H1 (cell line): ENCODE measurements at regions not wholly inside any gene's neighbourhood (a gene's known extent, or its start where the extent isn't known, plus 50 kb on each side); places are given as distances from the start of the nearest gene placed in this dataset.

ENCODE experiments used
- CTCF ChIA-PET: fragments of 300-600 bp; sonication (Branson Sonifier 250); formaldehyde crosslinking; loops from one replicate; lab custom pipeline; 2021; ENCODE audit not compliant: partially characterized antibody; lab: Charles Lee
- POLR2A ChIA-PET: fragments of 300-600 bp; sonication (Branson Sonifier 250); formaldehyde crosslinking; loops from one replicate; lab custom pipeline; 2021; ENCODE audit warnings: inconsistent platforms; ENCODE audit not compliant: partially characterized antibody; lab: Charles Lee
- DNase-seq, 2 experiments: peaks; one replicate each; pipeline versions ENCODE4 v3.0.0 to v3.0.0-alpha.2; 2010 to 2022; ENCODE audit warnings: low spot score in 2 of 2, low read depth in 1 of 2, mixed read lengths in 1 of 2
- FAIRE-seq: peaks from 2 replicates; lab custom pipeline; 2011; peaks lifted over from hg19 to GRCh38; lab: Jason Lieb, UNC
- H2AFZ ChIP-seq: 2 replicates; pipeline ENCODE4 v1.8.1; 2012; ENCODE audit warnings: low read length, inconsistent platforms
- H2AK5ac ChIP-seq: 2 replicates; pipeline ENCODE4 v1.6.1; 2013; ENCODE audit warnings: low read depth, low read length
- H2BK120ac ChIP-seq: replicated peaks from 2 replicates; pipeline ENCODE3; 2013; ENCODE audit warnings: low read depth, low read length, inconsistent platforms
- H2BK12ac ChIP-seq: 2 replicates; pipeline ENCODE4 v1.6.1; 2013; ENCODE audit warnings: low read depth, low read length
- H2BK15ac ChIP-seq: 2 replicates; pipeline ENCODE4 v1.6.1; 2013; ENCODE audit warnings: low read length
- H2BK20ac ChIP-seq: 2 replicates; pipeline ENCODE4 v1.6.1; 2013; ENCODE audit warnings: low read length
- H2BK5ac ChIP-seq: 2 replicates; pipeline ENCODE4 v1.6.1; 2013; ENCODE audit warnings: low read depth, low read length
- H3K14ac ChIP-seq: 2 replicates; pipeline ENCODE4 v1.6.1; 2013; ENCODE audit warnings: inconsistent platforms; ENCODE audit not compliant: insufficient read length
- H3K18ac ChIP-seq: 2 replicates; pipeline ENCODE4 v1.6.1; 2013; ENCODE audit warnings: low read length; ENCODE audit errors: extremely low read depth
- H3K23ac ChIP-seq: 2 replicates; pipeline ENCODE4 v1.6.1; 2013; ENCODE audit warnings: inconsistent platforms; ENCODE audit not compliant: insufficient read length
- H3K23me2 ChIP-seq: 2 replicates; pipeline ENCODE4 v1.6.1; 2013; ENCODE audit warnings: low read depth, low read length
- H3K27ac ChIP-seq: 2 replicates; pipeline ENCODE4 v1.6.1; 2011; ENCODE audit warnings: low read depth, low read length, inconsistent platforms
- H3K27me3 ChIP-seq, 4 experiments: replicated peaks in 1 of 4; 1 replicate in 1 of 4; 2 replicates in 3 of 4; pipeline versions ENCODE4 v1.6.1 to v1.8.1; 2011 to 2013; ENCODE audit warnings: low read length in 3 of 4, mild to moderate bottlenecking in 3 of 4, inconsistent platforms in 2 of 4, mixed read lengths in 2 of 4, moderate library complexity in 1 of 4; ENCODE audit not compliant: control insufficient read depth in 3 of 4, insufficient read depth in 3 of 4; ENCODE audit errors: extremely low read depth in 1 of 4
- H3K36me3 ChIP-seq, 4 experiments: 2 replicates each; pipeline versions ENCODE4 v1.6.1 to v1.8.1; 2011 to 2013; ENCODE audit warnings: mild to moderate bottlenecking in 4 of 4, low read length in 3 of 4, moderate library complexity in 2 of 4, control low read depth in 1 of 4, inconsistent platforms in 1 of 4; ENCODE audit not compliant: insufficient read depth in 4 of 4, control insufficient read depth in 2 of 4
- H3K4ac ChIP-seq: replicated peaks from 2 replicates; pipeline ENCODE3; 2013; ENCODE audit warnings: low read length, low read depth, mixed read lengths, inconsistent platforms; ENCODE audit not compliant: insufficient read length
- H3K4me1 ChIP-seq, 4 experiments: replicated peaks in 1 of 4; 1 replicate in 1 of 4; 2 replicates in 3 of 4; pipeline versions ENCODE4 v1.6.1 to v1.8.1; 2011 to 2013; ENCODE audit warnings: low read length in 3 of 4, inconsistent platforms in 2 of 4, mixed read lengths in 1 of 4; ENCODE audit not compliant: insufficient read depth in 4 of 4, control insufficient read depth in 3 of 4
- H3K4me2 ChIP-seq, 2 experiments: 2 replicates each; pipeline versions ENCODE4 v1.6.1 to v1.8.1; 2011 to 2013; ENCODE audit warnings: low read depth in 2 of 2, low read length in 2 of 2, control low read depth in 1 of 2, inconsistent platforms in 1 of 2, mild to moderate bottlenecking in 1 of 2; ENCODE audit not compliant: insufficient read depth in 1 of 2
- H3K4me3 ChIP-seq, 4 experiments: fragments of 200-600, 300-600 bp in 1 of 4; sonication (generic), shearing (Covaris generic), sonication (Bioruptor Twin) in 1 of 4; 2 replicates each; pipeline versions ENCODE4 v1.5.1 to v1.8.1; 2011 to 2016; ENCODE audit warnings: low read length in 4 of 4, low read depth in 3 of 4, control low read depth in 2 of 4, inconsistent platforms in 2 of 4, mild to moderate bottlenecking in 2 of 4, mixed read lengths in 1 of 4, moderate library complexity in 1 of 4; ENCODE audit not compliant: insufficient read depth in 2 of 4; ENCODE audit errors: extremely low read depth in 1 of 4
- H3K56ac ChIP-seq: replicated peaks from 2 replicates; pipeline ENCODE3; 2013; ENCODE audit warnings: low read depth, mild to moderate bottlenecking, mixed read lengths, low read length, inconsistent platforms; ENCODE audit not compliant: insufficient read length
- H3K79me1 ChIP-seq: 2 replicates; pipeline ENCODE4 v1.6.1; 2013; ENCODE audit warnings: low read depth, low read length, control low read depth
- H3K79me2 ChIP-seq, 2 experiments: 2 replicates each; pipeline versions ENCODE4 v1.6.1 to v1.8.1; 2012 to 2013; ENCODE audit warnings: low read length in 2 of 2, mild to moderate bottlenecking in 2 of 2, inconsistent platforms in 1 of 2; ENCODE audit not compliant: insufficient read depth in 2 of 2, control insufficient read depth in 1 of 2
- H3K9ac ChIP-seq, 4 experiments: replicated peaks in 1 of 4; 1 replicate in 1 of 4; 2 replicates in 3 of 4; pipeline versions ENCODE4 v1.6.1 to v1.8.1; 2011 to 2013; ENCODE audit warnings: low read depth in 3 of 4, low read length in 3 of 4, control low read depth in 2 of 4, mild to moderate bottlenecking in 2 of 4, moderate library complexity in 2 of 4, inconsistent platforms in 1 of 4; ENCODE audit errors: extremely low read depth in 1 of 4
- H3K9me3 ChIP-seq, 2 experiments: 2 replicates each; pipeline versions ENCODE4 v1.6.1 to v1.8.1; 2012 to 2013; ENCODE audit warnings: mild to moderate bottlenecking in 2 of 2, moderate library complexity in 2 of 2, control low read depth in 1 of 2, inconsistent platforms in 1 of 2, low read depth in 1 of 2, low read length in 1 of 2, mixed read lengths in 1 of 2; ENCODE audit not compliant: insufficient read depth in 2 of 2
- H4K20me1 ChIP-seq, 2 experiments: replicated peaks in 1 of 2; 2 replicates each; pipeline versions ENCODE3 to v1.8.1; 2011 to 2013; ENCODE audit warnings: inconsistent platforms in 2 of 2, low read length in 2 of 2, mild to moderate bottlenecking in 1 of 2; ENCODE audit not compliant: insufficient read depth in 2 of 2, control insufficient read depth in 1 of 2
- H4K5ac ChIP-seq: 2 replicates; pipeline ENCODE4 v1.6.1; 2013; ENCODE audit warnings: low read length, low read depth, mixed read lengths, inconsistent platforms; ENCODE audit not compliant: insufficient read length
- H4K8ac ChIP-seq: 2 replicates; pipeline ENCODE4 v1.8.0; 2013; ENCODE audit warnings: mild to moderate bottlenecking, moderate library complexity, low read length, inconsistent platforms; ENCODE audit not compliant: insufficient read depth; ENCODE audit errors: extremely low read depth
- H4K91ac ChIP-seq: replicated peaks from 2 replicates; pipeline ENCODE3; 2013; ENCODE audit warnings: low read length, mixed read lengths, inconsistent platforms; ENCODE audit not compliant: insufficient read length
- BACH1 ChIP-seq: IDR thresholded peaks from 2 replicates; pipeline ENCODE4 v1.6.1; 2012; ENCODE audit warnings: low read length, improper control_type of control experiment
- BRCA1 ChIP-seq: IDR thresholded peaks from 2 replicates; pipeline ENCODE4 v1.6.1; 2012; ENCODE audit warnings: low read depth, low read length, improper control_type of control experiment
- CEBPB ChIP-seq: IDR thresholded peaks from 2 replicates; pipeline ENCODE4 v1.6.1; 2012; ENCODE audit warnings: low read depth, low read length
- MAFK ChIP-seq: IDR thresholded peaks from 2 replicates; pipeline ENCODE4 v1.6.1; 2012; ENCODE audit warnings: low read depth, mild to moderate bottlenecking, improper control_type of control experiment, low read length
- NRF1 ChIP-seq: IDR thresholded peaks from 2 replicates; pipeline ENCODE4 v1.6.1; 2011; ENCODE audit warnings: mild to moderate bottlenecking, low read depth, low read length, improper control_type of control experiment
- PHF8 ChIP-seq: fragments of 200-600 bp; sonication (generic); conservative IDR thresholded peaks from 2 replicates; pipeline ENCODE4 v1.7.1; 2012; ENCODE audit warnings: low read depth, mild to moderate bottlenecking, inconsistent platforms, low read length, moderate library complexity
- POLR2A ChIP-seq, 2 experiments: IDR thresholded peaks; 1 replicate in 1 of 2; 2 replicates in 1 of 2; pipeline ENCODE4 v1.6.1; 2011; ENCODE audit warnings: low read depth in 2 of 2, low read length in 2 of 2, mild to moderate bottlenecking in 2 of 2; ENCODE audit errors: control extremely low read depth in 1 of 2
- RAD21 ChIP-seq, 2 experiments: IDR thresholded peaks in 1 of 2; conservative IDR thresholded peaks in 1 of 2; 2 replicates each; pipeline ENCODE4 v1.6.1; 2011; ENCODE audit warnings: low read depth in 2 of 2, low read length in 2 of 2, improper control_type of control experiment in 1 of 2, inconsistent platforms in 1 of 2, mild to moderate bottlenecking in 1 of 2, moderate library complexity in 1 of 2
- RNF2 ChIP-seq: fragments of 200-900, 300-1000 bp; sonication (generic); IDR thresholded peaks from 2 replicates; pipeline ENCODE4 v1.7.1; 2016; ENCODE audit warnings: borderline replicate concordance, low read depth, mild to moderate bottlenecking, antibody characterized with exemption, low read length; ENCODE audit not compliant: poor library complexity, severe bottlenecking; ENCODE audit errors: missing control alignments
- SIN3A ChIP-seq, 2 experiments: IDR thresholded peaks in 1 of 2; conservative IDR thresholded peaks in 1 of 2; 2 replicates each; pipeline ENCODE4 v1.6.1; 2011 to 2012; ENCODE audit warnings: low read length in 2 of 2, improper control_type of control experiment in 1 of 2, low read depth in 1 of 2, mild to moderate bottlenecking in 1 of 2
- SIRT6 ChIP-seq: IDR thresholded peaks from one replicate; pipeline ENCODE4 v1.7.1; 2012; ENCODE audit warnings: low read length, inconsistent platforms
- SP1 ChIP-seq: IDR thresholded peaks from 2 replicates; pipeline ENCODE4 v1.6.1; 2011; ENCODE audit warnings: low read depth, low read length
- SRF ChIP-seq: IDR thresholded peaks from 2 replicates; pipeline ENCODE4 v1.6.1; 2011; ENCODE audit warnings: mild to moderate bottlenecking, low read depth, low read length, moderate library complexity
- TCF12 ChIP-seq: IDR thresholded peaks from 2 replicates; pipeline ENCODE4 v1.6.1; 2011; ENCODE audit warnings: low read depth, mild to moderate bottlenecking, low read length
- TEAD4 ChIP-seq: IDR thresholded peaks from 2 replicates; pipeline ENCODE4 v1.6.1; 2012; ENCODE audit warnings: low read depth, low read length, inconsistent platforms, mixed read lengths
- ZNF274 ChIP-seq: IDR thresholded peaks from 2 replicates; pipeline ENCODE4 v1.7.0; 2012; ENCODE audit warnings: low read length, borderline replicate concordance; ENCODE audit errors: extremely low read depth
- WGBS, 2 experiments: shearing (Covaris generic) in 1 of 2; methylation state at CpG; one replicate each; pipeline versions ENCODE4 v1.1.6 to v1.1.7; 2013 to 2015; ENCODE audit warnings: low lambda C conversion rate in 2 of 2, mixed read lengths in 2 of 2, inconsistent platforms in 1 of 2, low coverage in 1 of 2, missing lambda C conversion rate in 1 of 2; ENCODE audit not compliant: insufficient replicate concordance in 2 of 2, insufficient coverage in 1 of 2, insufficient read length in 1 of 2; ENCODE audit errors: extremely low coverage in 1 of 2, missing lambda C conversion rate in 1 of 2; 5-methylcytosine and 5-hydroxymethylcytosine counted together

GRCh38 chr3:187827723-187828122, 82.5 kb upstream of the BCL6 start:
- FAIRE-seq (no peak), DNase-seq (peak in 1 of 2 experiments; percentile 6)
- H3K23ac ChIP-seq, result no peak overlapping the region
- H3K4me1 ChIP-seq, result no peaks in the 10 kb centered on the region
- no peak overlapping the region for H3K14ac ChIP-seq
- H3K36me3 ChIP-seq, result no peaks in the 10 kb centered on the region
- H3K56ac ChIP-seq, result no peak overlapping the region
- H4K5ac ChIP-seq, result no peak overlapping the region
- no peak overlapping the region for H2BK12ac ChIP-seq
- 98% methylated on average over 2 of the region's 2 CpGs; no CpG with 5 or more reads in 1 of the 2 experiments for WGBS, 2 experiments
- no peak overlapping the region for H3K4ac ChIP-seq
- no peaks in the 10 kb centered on the region; the same call in 1 of the 2 replicates for H3K23me2 ChIP-seq
- no peaks in the 10 kb centered on the region for H3K79me2 ChIP-seq
- no peaks in the 10 kb centered on the region for H3K27me3 ChIP-seq
- CTCF ChIA-PET, result no interaction called here
- H4K8ac ChIP-seq, result no peak overlapping the region
- no peak overlapping the region for H2AFZ ChIP-seq
- H3K18ac ChIP-seq, result no peak overlapping the region
- H2AK5ac ChIP-seq, result no peak overlapping the region
- H2BK5ac ChIP-seq, result no peak overlapping the region
- H3K9ac ChIP-seq, result no peak overlapping the region
- H3K27ac ChIP-seq, result no peak overlapping the region
- no peak overlapping the region for H3K4me3 ChIP-seq
- H3K4me2 ChIP-seq, result no peak overlapping the region
- H4K20me1 ChIP-seq, result no peaks in the 10 kb centered on the region
- H3K79me1 ChIP-seq, result no peaks in the 10 kb centered on the region
- POLR2A ChIA-PET, result no interaction called here
- no peak overlapping the region for H2BK20ac ChIP-seq
- H4K91ac ChIP-seq, result no peak overlapping the region
- H2BK15ac ChIP-seq, result no peak overlapping the region
- no peak overlapping the region for H2BK120ac ChIP-seq
- H3K9me3 ChIP-seq, result no peaks in the 10 kb centered on the region
- TF ChIP-seq NRF1, result no peak
- no peak for TF ChIP-seq ZNF274
- no peak for TF ChIP-seq BACH1
- TF ChIP-seq TCF12, result no peak
- no peak for TF ChIP-seq POLR2A (IDR thresholded peaks at IDR 0.05; ENCODE audit: control extremely low read depth in 1 of 2, low read depth in 2 of 2, low read length in 2 of 2)
- TF ChIP-seq SIN3A (conservative IDR thresholded peaks at IDR 0.05 in 1 of 2, IDR thresholded peaks at IDR 0.05 in 1 of 2; ENCODE audit: low read depth in 1 of 2, low read length in 2 of 2), result no peak
- TF ChIP-seq CEBPB, result no peak
- no peak for TF ChIP-seq RNF2
- no peak for TF ChIP-seq SP1
- no peak for TF ChIP-seq SIRT6
- no peak for TF ChIP-seq TEAD4
- no peak for TF ChIP-seq MAFK
- no peak for TF ChIP-seq BRCA1
- TF ChIP-seq PHF8, result no peak
- no peak for TF ChIP-seq RAD21 (IDR thresholded peaks at IDR 0.05 in 1 of 2, conservative IDR thresholded peaks at IDR 0.05 in 1 of 2; ENCODE audit: low read depth in 2 of 2, low read length in 2 of 2)
- TF ChIP-seq SRF, result no peak
